CD4-positive, alpha-beta T cell treated with Interleukin-10 for 1 hour (primary cell): ENCODE measurements at regions not wholly inside any gene's neighbourhood (a gene's known extent, or its start where the extent isn't known, plus 50 kb on each side); places are given as distances from the start of the nearest gene placed in this dataset.

Experiments used
- DNase-seq: peaks from one replicate; pipeline ENCODE4 v3.0.0-alpha.2; 2020

- DNase-seq, result no peak
Observed at GRCh38 chr1:81129366-81129765, 671.4 kb upstream of the ADGRL2 start.

GRCh38 chr1:81128079-81128478, 672.7 kb upstream of the ADGRL2 start:
- no peak for DNase-seq

DNA sequence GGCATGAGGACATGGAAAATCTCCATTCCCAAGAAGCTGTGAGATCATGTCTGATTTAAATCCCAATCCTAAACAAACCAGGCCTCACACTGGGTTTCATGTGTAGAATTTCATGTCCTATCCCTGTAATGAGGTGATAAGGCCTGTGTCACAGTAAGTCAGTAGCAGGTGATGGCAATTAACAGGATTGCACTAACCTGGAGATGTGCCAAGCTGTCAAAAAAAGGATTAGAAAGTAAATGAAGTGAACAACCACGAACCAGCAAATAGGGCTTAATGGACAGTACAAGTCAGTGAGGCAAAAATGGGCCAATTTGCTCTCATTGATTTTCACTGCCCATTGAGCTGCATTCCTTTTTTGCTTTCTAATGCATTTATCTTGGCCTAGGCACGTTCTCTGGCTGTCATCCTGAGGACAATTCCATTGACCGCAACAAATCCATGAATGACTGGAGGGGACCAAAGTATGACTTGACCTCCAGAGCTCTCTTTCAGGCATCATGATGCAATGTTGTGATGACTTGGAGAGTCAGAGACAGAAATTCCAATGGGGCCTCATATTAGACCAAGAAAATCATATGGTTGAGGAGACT, 673.6 kb upstream of the ADGRL2 start:
- no peak for DNase-seq

DNA sequence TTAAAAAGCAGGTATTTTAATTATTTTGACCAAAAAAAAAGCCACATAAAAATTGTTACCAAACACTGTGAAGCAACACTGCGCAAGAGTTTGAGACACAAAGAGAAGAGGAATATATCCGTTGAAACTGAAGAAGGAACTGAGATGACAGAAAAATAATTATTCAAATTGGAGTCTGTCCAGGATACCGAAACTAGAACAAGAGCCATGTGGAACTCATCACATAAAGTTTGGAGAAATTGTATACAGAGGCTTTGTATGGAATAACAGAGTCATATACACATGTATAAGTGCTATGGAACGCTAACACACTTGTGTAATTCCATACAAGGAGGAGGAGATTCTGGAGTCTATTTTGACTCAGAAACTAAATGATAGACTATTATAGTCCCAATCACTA, 675.1 kb upstream of the ADGRL2 start:
- DNase-seq, result no peak

DNA sequence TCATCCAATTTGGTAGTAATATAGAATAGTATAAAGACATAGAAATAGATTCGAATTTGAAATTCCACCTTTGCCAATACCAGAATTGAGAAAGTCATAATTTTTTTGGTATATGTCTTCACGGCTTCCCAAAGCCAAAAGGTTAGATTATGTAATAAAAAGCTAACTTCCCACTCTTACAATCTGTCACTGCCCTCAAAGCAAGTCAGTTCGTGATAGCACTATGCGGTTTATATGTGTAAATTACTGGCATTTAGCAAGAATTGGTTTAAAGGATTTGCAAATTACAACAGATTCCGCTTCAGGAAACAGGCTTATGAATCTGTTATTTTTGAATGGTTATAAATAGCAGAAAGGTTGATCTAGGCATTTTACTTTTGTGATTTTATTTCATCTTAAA, 679.4 kb upstream of the ADGRL2 start:
- DNase-seq, result no peak

GRCh38 chr1:81119319-81119718, 681.4 kb upstream of the ADGRL2 start:
- no peak for DNase-seq

DNA sequence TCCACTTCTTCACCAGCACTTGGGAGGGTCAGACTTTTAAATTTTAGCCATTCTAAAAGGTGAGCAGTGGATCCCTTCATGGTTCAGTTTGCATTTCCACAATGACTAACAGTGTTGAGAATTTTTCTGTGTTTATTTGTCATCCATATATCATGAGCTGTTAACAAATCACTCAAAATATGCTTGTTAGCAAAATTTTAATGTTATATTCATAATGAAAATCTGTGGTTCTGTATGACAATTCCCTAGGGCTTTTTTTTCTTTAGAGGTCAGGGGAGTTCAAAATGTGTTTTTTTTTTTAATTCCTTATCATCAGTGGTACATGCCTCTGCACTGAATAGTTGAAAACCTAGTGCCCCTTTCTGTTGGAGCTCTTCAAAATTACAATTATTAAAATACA, 682.2 kb upstream of the ADGRL2 start:
- DNase-seq, result no peak

DNA sequence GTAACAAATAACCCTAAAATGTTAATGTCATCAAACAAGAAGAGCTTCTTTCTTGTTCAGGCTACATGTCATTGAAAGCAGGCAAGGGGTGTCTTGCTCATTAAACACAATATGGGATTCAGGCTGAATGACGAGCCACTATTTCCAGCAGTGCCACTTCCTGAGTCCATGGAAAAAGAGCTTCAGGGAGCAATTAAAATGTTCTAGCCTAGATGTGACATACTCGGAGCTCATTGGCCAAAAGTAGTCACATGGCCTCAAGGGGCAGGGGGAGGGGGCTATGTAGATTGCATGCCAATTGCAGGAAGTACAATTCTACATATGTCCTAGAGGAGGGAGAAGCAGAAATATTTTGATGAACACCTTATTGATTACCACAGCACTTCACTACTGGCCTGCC, 685.3 kb upstream of the ADGRL2 start:
- no peak for DNase-seq

- no peak for DNase-seq
Observed at GRCh38 chr1:81114191-81114590, 686.5 kb upstream of the ADGRL2 start.

GRCh38 chr1:81113688-81114087, 687.0 kb upstream of the ADGRL2 start:
- no peak for DNase-seq

DNA sequence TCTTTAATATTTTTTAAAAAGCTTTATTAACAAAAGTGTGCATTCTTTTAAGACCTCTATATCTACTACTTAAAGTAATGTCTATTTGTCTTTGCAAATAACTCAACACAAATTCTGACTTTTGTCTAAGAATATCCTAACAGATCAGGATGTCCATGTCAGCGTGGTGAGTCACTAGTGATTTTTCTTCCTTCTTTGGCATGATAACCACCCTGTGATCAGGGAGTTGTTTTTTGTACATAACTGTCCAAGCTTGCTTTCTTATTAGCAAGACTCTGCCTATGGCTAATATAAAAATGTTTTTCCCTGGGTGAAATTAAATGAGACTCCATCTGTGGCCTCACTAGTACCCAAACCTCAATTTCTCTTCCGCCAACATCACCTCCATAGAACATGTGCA, 688.9 kb upstream of the ADGRL2 start:
- no peak for DNase-seq

DNA sequence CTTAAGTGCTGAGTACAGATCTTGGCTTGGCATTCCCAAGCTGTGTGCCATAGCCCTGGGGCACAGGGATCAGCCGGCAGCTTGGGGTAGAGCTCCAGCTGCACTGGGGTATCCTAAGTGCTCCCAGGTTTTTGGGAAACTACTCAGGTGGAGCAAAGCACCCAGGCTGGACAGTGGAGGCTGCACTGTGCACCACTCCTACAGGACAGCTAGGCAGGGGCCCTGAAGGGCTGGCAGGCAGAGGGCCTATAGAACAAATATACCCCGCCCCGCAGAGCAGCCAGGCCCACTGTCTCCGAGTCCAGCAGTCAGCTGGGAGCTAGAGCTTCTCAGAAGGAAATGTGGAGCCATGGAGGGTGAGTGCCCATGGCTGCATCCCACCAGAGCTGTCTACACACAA, 691.7 kb upstream of the ADGRL2 start:
- no peak for DNase-seq

- DNase-seq, result no peak
Observed at GRCh38 chr1:81097860-81098259, 702.9 kb upstream of the ADGRL2 start.

DNA sequence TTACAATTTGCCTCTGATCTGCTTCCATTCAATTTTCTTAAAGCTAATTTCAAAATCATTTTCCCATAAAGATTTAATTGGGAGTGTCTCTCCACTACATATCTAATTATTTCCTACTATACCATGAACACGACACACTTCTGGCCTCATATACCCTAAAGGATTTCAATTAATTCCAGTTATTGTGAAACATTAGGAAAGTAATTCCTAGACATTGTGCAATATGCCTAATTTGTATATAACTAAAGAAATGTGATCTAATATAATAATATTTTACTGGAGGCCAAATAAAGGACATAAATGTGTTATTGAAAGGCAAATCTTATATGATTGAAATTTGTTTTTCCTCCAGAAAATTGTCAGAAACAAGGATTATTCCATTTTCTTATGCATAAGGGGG, 727.2 kb upstream of the ADGRL2 start:
- no peak for DNase-seq

DNA sequence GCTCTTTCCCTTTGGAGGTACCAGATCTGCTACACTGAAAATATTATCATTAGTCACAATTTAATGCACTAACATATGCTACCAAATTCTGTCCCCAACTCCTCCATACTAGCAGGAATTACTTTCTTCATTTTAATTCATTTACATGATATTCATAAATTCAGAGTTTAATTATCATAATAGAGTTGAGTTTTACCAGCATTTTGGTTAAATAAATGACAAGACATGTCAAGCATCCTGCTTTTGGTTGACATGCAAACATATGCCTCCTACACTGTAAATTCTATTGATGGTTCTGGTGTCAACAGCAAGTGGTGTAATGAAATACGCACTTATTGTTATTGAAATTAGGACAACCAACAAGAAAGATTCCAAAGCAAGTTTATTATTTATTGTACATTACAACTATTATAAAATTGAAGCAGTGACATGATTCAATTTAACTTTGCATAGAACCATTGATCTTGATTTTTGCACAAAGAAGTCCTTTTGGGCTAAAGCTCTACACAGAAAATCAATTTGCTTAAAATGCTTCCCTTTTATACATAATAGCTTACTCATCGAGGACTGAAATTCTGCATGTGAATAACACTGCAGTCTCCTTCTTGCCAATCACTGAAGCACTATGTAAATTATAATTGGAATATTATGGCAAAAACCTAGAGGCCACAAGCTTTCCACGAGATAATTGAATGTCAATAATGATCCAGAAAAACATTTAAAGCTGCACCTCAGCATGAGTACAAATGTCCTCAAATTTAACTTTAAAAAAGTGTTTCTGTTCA, 728.6 kb upstream of the ADGRL2 start:
- DNase-seq, result no peak

GRCh38 chr1:81071072-81071858, 729.5 kb upstream of the ADGRL2 start:
- no peak for DNase-seq

DNA sequence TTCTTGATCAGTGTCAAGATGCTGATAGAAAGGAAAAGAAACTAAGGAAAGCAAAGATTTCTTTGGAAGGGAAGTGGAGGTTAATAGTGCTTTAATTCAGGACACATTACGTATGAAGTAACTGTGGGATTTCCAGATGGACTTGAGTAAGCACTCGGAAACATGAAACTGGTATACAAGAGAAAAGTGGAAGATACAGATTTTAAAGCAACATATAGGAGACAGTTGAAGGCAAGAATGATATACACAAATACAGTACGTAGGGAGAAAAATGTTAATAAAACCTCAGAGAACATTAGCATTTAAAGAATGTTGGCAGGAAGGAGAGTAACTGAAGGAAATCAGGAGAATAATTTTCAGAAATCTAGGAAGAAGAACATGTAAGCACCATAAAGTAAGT, 730.9 kb upstream of the ADGRL2 start:
- DNase-seq, result no peak

- DNase-seq, result no peak
Observed at GRCh38 chr1:81068726-81069125, 732.0 kb upstream of the ADGRL2 start.

DNA sequence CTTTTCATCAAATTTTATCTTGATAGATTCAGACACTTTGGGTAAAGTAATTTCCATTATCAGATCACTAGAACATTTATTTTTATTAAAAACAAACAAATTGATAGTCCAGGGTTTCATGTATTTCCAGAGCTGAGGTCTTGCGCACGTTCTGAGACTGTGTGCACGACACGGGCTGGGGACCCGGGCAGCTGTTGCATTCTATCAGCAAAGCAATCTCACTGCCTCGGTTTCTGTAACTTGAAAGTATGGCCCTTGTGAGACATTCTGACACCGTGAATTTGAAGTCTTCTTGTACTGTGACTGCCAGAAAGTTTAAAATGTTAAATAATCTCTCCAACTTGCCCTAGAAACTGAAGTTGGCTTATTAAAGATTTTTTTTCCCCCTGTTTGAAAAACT, 746.9 kb upstream of the ADGRL2 start:
- no peak for DNase-seq

GRCh38 chr1:81052162-81052561, 748.6 kb upstream of the ADGRL2 start:
- no peak for DNase-seq

- DNase-seq, result no peak
Observed at GRCh38 chr1:81050390-81050789, 750.3 kb upstream of the ADGRL2 start.

DNA sequence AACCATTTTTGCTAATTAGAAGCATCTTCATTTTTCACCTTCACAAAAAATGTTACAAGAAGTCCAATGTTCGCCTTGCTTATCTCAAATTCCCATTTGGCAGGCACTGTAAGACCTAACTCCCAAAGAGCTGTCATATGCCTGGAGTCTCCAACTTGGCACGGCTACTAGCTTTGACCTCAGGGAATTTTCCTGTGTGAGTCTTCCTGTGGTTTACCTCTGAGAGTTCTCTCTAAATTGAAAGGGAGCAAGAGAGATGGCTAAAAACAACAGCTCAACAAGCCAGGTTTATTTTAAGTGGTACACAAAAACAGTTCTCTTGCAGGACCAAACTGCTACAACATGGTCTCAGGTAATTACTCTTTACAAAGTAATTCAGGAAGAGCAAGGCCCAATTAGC, 756.0 kb upstream of the ADGRL2 start:
- no peak for DNase-seq

DNA sequence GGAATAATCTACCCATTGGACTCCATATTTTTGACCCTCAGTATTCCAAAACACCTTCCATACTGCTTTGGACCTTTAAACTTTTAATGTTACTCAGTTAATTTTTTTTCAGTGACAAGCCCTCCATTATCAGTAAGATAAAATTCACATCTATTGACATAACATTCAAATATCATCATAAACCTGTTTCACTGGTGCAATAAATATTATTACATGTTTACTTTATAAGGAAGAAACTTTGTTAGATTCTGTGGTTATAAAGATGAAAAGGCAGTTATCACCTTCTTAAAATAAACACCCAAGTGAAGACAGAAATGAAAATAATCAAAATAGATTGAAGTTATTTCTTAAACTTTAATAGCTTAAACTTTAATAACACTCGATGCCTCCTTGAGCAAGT, 758.5 kb upstream of the ADGRL2 start:
- no peak for DNase-seq

DNA sequence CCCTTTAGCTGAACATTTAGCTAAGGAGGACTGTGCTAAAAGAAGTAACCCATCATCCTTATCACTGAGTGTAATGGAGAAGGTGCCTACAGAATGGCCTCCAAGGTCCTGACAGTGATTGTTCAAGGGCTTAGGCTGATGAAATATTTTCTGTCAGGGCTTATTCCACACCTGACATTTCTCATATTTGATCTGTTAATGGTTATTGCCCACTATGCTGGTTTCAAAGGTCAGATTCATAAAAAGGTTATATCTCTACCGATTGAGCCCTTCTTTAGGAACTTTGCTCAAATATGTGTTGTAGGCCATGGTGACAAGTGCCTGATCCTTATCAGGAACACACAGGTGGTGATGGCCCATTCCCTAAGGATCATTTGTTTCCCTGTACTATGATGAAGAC, 766.4 kb upstream of the ADGRL2 start:
- no peak for DNase-seq
